Cardiac fibroblast (primary cell): ENCODE measurements at regions not wholly inside any gene's neighbourhood (a gene's known extent, or its start where the extent isn't known, plus 50 kb on each side); places are given as distances from the start of the nearest gene placed in this dataset.
"Not testable (repeated sequence)": the region's sequence is repeated elsewhere in the genome, so short reads cannot be mapped to it uniquely, and the experiment has no call there.

Experiments used
- DNase-seq, 2 donors: peaks; one replicate each; pipeline versions ENCODE4 v3.0.0 to v3.0.0-alpha.2; 2010; ENCODE audit warnings: low read depth in 2 of 2
- H3K4me3 ChIP-seq, 2 donors: replicated peaks in 1 of 2; 1 replicate in 1 of 2; 2 replicates in 1 of 2; pipeline ENCODE4 v1.5.1; 2011; ENCODE audit warnings: low read depth in 2 of 2, low read length in 2 of 2, mild to moderate bottlenecking in 2 of 2, moderate library complexity in 1 of 2
- CTCF ChIP-seq: IDR thresholded peaks from one replicate; pipeline ENCODE4 v1.5.1; 2011; ENCODE audit warnings: low read depth, mild to moderate bottlenecking, low read length, inconsistent platforms

DNA sequence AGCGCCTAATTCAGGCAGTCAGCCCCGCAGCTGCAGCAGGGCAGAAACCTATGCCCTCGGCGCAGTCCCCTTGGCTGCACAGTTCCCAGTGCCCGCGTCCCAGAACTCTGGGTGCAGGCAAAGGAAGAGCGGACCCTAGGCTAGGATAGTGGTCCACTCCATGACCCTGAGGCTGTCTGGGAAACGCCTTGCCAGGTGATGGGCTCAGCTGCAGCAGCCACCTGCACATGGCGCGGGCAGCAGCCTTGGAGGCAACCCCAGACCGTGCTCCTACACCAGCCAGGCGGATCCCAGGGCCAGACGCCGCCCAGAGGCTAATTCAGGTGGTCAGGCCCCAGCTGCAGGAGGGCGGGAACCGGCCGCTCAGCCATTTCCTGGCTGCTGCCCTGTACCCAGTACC, 83.0 kb downstream of the POTEC start:
- H3K4me3 ChIP-seq, DNase-seq: not testable (repeated sequence)

DNA sequence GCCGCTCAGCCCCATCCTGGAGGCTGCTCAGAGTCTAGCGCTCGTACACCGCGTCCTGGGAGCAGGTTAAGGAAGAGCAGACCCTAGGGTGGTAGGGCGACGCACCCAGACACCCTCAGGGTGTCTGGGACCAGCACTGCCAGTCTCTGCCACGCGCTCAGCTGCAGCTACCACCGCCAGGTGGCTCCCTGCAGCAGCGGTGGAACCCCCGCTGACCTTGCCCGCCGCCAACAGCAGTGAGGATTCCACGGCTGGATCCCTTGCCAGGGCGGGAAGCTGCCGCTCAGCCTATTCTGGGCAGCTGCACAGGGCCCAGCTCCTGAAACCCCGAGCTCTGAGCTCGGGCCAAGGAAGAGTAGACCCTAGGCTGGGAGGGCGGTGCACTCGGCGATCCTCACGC, 83.6 kb downstream of the POTEC start:
- not testable (repeated sequence) for DNase-seq, H3K4me3 ChIP-seq

DNA sequence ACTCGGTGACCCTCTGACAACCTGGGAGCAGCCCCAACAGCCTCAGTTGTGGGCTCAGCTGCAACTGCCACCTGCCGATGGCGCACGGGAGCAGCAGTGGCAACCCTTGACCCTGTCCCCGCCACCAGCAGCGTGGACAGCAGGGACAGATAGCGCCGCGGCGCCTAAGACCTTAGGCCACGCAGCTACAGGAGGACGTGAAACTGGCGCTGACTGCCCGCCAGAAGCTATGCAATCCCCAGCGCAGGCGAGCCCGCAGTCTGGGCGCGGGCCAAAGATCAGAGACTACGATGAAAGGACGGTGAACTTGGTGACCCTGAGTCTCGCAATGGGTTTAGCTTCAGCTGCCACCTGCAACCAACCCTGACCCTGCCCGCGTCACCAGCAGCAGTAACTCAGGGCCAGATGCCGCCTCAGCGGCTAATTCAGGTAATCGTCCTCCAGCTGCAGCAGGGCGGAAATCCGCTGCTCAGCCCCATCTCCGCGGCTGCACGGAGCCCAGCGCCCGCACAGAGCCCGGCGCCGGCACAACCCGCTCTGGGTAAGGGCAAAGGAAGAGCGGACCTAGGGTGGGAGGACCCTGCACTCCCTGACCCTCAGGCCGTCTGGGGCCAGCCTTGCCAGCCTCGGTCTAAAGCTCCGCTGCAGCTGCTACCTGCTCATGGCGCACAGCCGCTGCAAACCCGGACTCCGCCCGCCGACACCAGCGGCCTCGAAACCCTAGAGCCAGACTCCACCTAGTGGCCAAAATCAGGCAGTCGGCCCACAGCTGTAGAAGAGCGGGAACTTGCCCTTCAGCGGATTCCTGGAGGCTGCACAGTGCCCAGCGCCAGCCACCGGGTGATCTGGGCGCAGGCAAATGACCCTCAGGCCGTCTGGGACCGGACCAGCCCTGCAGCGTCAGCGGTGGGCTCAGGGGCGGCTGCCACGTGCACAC, 85.1 kb downstream of the POTEC start:
- DNase-seq, result peak in 1 of 2 donors; percentile 3
- peak; percentile 40 for TF ChIP-seq CTCF
- not testable (repeated sequence) for H3K4me3 ChIP-seq

DNA sequence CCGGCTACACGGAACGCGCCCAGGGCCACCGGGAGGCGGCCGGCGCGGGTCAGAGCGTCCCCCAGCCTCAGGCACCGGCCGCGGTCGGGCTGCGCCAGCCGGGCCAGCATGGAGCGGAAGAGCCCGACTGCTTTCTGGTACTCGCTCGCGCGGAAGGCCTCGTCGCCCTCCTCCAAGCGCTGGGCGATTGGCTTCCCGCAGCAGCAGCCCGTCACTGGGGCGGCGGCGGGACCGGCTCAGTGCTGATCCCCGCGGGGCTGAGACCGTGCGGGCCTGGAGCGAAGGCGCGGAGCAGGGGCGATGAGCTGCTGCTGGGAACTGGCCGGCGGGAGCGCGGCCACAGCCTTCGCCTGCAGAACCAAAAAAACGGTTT, 92.8 kb downstream of the POTEC start:
- H3K4me3 ChIP-seq, result peak overlapping the region in 1 of 2 donors; percentile 32
- DNase-seq, result peak in 1 of 2 donors; percentile 13

GRCh38 chr18:14449995-14450636, 93.3 kb downstream of the POTEC start:
- not testable (repeated sequence) for H3K4me3 ChIP-seq

DNA sequence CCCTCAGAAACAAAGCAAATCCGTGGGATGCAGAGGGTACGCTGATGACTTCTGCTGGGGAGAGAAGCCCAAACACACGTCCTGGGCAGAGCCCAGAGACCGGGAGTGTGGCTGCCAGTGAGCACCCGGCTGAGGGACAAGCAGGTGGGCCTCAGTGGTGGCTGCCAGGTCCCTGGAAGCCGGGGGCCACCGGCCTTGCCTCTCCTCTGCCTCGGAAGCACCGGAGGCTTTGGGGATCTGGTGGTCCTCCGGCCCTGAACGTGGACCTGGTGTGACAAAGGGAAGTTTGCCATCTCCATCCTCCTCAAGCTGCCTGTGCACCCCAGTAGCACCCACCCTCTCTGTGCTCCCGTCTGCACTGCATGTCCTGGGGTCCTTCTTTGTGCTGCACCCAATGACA, 94.3 kb downstream of the POTEC start:
- not testable (repeated sequence) for DNase-seq, H3K4me3 ChIP-seq

More at GRCh38 chr18:14449995-14450636, 93.3 kb downstream of the POTEC start:
- peak in 1 of 2 donors; percentile 10 for DNase-seq

DNA sequence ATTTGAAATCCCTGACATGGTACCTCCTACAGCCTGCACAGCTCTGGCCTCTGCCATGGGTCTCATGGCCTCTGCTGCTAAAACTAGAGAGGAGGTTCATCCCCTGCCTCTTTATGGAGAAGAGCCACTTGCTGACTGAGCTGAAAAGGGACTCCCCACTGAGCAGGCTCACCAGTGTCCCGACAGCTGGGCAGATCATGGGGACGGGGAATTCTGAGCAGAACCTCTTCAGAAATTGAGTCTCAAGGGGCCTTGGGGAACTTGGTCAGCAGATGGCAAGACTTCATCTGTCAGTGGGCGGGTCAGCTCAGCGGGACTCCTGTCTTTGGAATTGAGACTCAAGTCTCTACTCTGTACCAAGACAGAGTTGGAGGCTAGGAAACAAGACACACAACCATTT, 95.7 kb downstream of the POTEC start:
- not testable (repeated sequence) for DNase-seq, H3K4me3 ChIP-seq

GRCh38 chr18:14435460-14435859, 107.9 kb downstream of the POTEC start:
- not testable (repeated sequence) for H3K4me3 ChIP-seq
- peak in 1 of 2 donors; percentile 2 for DNase-seq

DNA sequence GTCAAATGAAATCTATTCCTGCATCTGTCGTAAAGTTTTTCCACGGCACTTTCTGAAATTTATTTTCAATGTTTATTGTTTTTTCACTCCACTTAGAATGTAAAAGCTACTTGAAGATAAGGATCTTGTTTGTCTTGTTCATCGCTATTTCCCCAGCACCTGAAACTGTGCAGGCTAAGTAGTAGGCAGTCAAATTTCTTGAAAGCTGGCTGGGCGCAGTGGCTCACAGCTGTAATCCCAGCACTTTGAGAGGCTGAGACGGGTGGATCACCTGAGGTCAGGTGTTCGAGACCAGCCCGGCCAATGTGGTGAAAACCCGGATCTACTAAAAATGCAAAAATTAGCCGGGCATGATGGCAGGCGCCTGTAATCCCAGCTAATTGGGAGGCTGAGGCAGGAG, 111.0 kb downstream of the POTEC start:
- DNase-seq, result not testable (repeated sequence)

DNA sequence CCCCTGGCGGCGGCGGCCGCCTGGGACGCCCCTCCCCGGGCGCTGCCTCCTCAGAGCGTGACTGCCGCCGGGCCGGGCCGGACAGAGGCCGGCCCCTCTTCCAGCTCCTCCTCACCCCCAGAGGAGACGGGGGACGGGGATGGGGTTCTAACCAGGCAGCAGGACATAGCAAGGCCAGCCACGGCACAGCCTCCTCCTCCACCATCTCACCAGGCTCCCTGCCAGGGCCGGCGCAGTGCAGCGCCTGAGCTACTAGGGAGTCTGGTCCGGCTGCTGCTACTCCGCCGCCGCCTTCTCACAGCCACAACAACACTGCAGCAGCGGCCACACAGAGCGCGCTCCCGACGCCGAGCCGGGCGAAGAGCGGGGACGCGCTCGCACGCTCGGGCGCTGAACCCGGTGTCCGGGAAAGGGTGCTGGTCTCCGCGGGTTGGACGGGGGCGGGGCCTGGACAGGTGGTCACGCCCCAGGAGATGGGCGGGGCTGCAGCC, 112.3 kb downstream of the POTEC start:
- DNase-seq, result peak; percentile 12 to 40
- H3K4me3 ChIP-seq, result peak overlapping the region; percentile 11 to 49

More for the DNA sequence above, 111.0 kb downstream of the POTEC start:
- H3K4me3 ChIP-seq, result not testable (repeated sequence)

DNA sequence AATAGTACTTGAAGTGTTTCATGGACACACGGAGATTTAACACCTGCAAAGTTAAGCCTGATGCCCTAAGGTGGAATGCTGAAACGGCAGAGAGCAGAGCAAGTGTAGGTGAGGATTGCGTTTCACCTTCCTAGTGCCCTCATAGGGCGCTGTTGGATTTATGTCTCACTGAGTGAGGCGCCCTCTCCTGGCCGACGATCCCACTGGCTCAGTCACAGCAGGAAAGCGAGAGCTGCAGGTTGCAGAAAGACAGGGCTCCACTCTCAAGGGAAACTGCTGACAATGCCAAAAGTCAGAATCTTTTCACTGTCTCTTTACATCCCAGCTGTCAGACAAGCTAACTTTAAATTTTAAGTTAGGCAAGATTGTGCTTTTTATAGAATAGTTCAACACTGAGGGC, 127.6 kb downstream of the POTEC start:
- TF ChIP-seq CTCF, result peak; percentile 18

DNA sequence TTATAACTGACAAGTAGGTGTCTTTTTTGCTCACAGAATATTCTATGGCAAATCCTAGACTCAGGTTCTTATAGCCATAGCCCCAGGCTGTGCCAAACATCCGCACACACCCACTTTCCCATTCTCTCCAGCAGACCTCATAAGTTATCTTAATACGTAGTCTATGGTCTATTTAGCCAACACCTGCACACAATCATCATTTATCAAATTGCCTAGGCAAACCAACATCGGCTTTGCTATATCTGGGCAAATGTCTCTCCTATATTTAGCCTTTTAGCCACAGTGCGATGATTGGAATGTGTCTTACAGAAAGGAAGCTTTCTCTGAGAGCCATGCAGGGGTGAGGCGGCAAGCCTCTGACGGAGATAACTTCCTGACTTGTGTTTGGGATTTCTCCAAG, 128.0 kb downstream of the POTEC start:
- not testable (repeated sequence) for H3K4me3 ChIP-seq, DNase-seq

More for the DNA sequence above, 127.6 kb downstream of the POTEC start:
- not testable (repeated sequence) for H3K4me3 ChIP-seq
- DNase-seq, result peak in 1 of 2 donors; percentile 9

DNA sequence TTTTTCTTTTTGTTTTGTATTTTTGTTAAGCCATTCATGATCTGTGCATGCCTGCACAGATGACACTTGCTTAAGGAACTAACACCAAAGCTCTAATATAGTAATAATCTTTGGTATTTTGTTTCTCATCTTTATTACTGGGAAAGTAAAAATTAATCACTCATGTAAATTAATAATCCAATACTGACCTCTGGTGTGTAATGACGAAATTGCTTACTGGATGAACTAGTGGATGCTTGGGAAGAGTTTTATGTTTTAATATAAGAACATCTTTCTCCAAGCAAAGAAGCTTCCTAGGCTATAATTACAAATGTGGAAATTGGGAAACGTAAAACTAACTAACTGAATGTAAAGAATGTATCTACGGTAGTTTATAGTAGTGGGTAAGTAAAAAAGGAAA, 147.9 kb downstream of the POTEC start:
- DNase-seq, result peak in 1 of 2 donors; percentile 0
- H3K4me3 ChIP-seq, result not testable (repeated sequence)

DNA sequence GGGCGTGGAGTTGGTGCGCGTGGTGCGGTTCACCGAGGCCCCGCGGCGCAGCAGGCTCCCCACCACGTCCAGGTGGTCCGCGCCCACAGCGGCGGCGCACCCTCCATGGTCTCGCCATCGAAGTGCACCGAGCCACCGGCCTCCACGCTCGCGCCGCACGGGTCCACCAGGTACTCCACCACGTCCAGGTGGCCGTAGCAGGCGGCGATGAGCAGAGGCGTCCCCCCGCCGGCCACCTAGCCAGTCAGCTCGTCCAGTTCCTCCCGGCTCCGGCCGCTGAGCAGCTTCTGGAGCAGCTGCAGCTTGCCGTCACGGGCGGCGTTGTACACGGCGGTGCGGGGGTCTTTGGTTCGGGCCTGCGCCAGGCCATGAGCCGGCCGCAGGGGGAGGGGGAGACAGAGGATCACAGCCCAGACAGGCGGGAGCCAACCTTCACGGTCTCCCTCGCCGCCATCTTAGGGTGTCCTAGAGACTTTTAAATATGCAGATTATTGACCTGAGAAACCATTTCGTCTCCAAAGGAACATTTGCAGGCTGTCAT, 149.8 kb downstream of the POTEC start:
- not testable (repeated sequence) for DNase-seq, H3K4me3 ChIP-seq

DNA sequence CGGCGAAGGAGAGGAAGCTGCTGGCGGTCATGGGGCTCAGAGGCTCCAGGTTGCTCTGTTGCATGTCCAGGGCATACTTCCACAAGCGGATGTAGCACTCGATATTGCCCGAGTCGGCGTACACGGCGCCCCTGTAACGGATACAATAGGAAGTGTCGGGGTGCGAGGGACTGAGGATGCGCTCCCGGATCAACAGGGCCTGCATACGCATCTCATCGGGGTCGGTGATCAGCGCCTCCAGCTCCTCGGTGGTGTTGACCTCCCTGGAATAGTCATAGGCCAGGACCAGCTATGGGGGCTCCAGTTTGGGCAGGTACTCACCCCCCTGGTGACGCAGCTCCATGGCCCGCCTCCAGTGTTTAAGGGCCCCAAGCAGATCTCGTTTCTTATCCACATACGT, 150.8 kb downstream of the POTEC start:
- not testable (repeated sequence) for H3K4me3 ChIP-seq, DNase-seq

DNA sequence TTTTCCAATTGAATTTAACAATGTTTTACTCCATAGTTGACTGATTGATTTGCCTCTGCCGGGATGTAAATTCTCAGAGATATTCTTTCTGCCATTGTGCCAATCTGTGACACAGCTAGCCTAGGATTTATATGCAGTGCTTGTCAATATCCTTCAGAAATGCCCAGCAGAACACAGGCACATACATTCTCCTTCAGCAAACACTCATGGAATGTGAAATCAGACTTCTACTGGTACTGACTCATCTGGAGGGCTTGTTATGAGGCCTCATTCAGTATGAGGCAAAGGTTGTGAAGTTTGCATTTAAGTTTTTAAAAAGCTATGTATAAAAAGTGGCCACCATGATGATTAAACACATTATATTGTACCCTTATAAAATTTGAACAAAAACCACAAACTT, 158.4 kb downstream of the POTEC start:
- H3K4me3 ChIP-seq, result not testable (repeated sequence)

More for the DNA sequence above, 158.4 kb downstream of the POTEC start:
- not testable (repeated sequence) for DNase-seq
